AG04449 (cell line): ENCODE measurements at regions not wholly inside any gene's neighbourhood (a gene's known extent, or its start where the extent isn't known, plus 50 kb on each side); places are given as distances from the start of the nearest gene placed in this dataset.

Source experiments
- CTCF ChIA-PET: fragments of 350-600 bp; formaldehyde crosslinking; extraction: SDS; loops from one replicate; lab custom pipeline; 2021; ENCODE audit warnings: antibody characterized with exemption; lab: Yijun Ruan, JAX
- POLR2A ChIA-PET: fragments of 400-600, 350-600 bp; formaldehyde crosslinking; extraction: SDS; loops from one replicate; lab custom pipeline; 2020; ENCODE audit warnings: antibody characterized with exemption, inconsistent platforms; lab: Yijun Ruan, JAX
- DNase-seq: peaks from one replicate; pipeline ENCODE4 v3.0.0-alpha.2; 2010; ENCODE audit warnings: low read depth, low spot score
- H3K4me3 ChIP-seq: 2 replicates; pipeline ENCODE4 v1.5.1; 2011; ENCODE audit warnings: low read depth, mild to moderate bottlenecking, control low read depth, low read length
- TF ChIP-seq, protein P1 (sequence below): IDR thresholded peaks from one replicate; pipeline ENCODE4 v1.5.1; 2011; ENCODE audit warnings: mild to moderate bottlenecking, moderate library complexity, low read length, control low read depth, inconsistent platforms; ENCODE audit not compliant: insufficient read depth; ENCODE audit errors: missing control alignments

DNA sequence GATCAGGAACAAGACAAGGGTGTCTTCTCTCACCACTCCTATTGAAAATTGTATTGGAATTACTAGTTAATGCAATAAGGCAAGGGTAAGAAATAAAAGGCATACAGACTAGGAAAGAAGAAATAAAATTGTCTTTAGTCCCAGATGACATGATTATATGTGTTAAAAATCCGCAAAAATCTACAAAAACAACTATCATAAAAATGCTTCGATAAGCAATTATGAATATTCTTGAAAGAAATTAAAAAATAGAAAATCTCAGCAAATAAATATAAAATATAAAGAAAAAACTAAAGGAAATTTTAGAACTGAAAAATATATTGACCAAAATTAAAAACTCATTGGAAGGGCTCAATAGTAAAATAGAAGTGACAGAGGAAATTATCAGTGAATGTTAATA is 243.3 kb downstream of the ZNF674 start:
- TF ChIP-seq, protein P1, sequence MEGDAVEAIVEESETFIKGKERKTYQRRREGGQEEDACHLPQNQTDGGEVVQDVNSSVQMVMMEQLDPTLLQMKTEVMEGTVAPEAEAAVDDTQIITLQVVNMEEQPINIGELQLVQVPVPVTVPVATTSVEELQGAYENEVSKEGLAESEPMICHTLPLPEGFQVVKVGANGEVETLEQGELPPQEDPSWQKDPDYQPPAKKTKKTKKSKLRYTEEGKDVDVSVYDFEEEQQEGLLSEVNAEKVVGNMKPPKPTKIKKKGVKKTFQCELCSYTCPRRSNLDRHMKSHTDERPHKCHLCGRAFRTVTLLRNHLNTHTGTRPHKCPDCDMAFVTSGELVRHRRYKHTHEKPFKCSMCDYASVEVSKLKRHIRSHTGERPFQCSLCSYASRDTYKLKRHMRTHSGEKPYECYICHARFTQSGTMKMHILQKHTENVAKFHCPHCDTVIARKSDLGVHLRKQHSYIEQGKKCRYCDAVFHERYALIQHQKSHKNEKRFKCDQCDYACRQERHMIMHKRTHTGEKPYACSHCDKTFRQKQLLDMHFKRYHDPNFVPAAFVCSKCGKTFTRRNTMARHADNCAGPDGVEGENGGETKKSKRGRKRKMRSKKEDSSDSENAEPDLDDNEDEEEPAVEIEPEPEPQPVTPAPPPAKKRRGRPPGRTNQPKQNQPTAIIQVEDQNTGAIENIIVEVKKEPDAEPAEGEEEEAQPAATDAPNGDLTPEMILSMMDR, result no peak
- H3K4me3 ChIP-seq, result no peak overlapping the region
- ChIA-PET POLR2A (no interaction called here), CTCF (no interaction called here)
- DNase-seq, result no peak

DNA sequence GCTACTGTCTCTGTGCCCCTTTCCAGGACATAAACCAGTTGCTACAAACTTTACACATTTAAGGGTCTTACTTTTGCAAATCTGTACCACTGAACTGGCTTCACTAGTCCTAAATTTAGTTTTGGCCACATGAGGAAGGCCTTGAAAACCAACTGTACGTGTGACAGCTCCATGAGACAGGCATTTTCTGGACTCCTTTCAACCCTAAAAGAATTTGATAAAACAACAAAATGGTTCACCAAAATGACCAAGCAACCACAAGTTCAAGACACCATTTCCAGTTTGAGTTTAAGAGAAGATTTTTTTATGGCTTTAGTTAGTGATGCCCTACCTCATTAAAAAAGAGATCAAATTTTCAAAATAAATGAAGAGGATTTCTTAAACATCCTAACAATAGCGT is 246.4 kb downstream of the ZNF674 start:
- ChIA-PET POLR2A (interaction anchor here (0.7 kb wide), 1 partner anchor 44 kb away, joined by 3 read pairs; no protein-coding TSS in a partner anchor), CTCF (no interaction called here)
- H3K4me3 ChIP-seq, result no peak overlapping the region
- no peak for DNase-seq
- TF ChIP-seq, protein P1, result no peak

DNA sequence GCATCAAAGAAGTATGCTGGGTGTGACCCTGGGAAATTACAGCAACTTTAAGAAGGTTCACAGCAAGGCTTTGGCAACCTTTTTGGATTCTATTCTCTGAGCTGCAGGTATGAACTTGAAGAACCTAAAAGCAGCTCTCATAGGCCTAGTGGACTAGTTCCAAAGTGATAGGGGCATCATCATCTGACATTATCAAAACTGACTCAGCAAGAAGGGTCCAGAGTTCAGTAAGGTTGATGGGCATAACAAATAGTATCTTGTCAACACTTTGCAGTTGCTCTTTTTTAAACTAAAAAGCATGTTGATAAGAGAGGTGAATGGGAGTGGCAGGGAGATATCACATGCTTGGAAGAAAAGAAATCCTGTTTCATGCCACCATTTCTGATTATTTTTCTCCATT is 249.3 kb downstream of the ZNF674 start:
- H3K4me3 ChIP-seq, result no peak overlapping the region
- ChIA-PET POLR2A (no interaction called here), CTCF (no interaction called here)
- TF ChIP-seq, protein P1, result no peak
- DNase-seq, result no peak

DNA sequence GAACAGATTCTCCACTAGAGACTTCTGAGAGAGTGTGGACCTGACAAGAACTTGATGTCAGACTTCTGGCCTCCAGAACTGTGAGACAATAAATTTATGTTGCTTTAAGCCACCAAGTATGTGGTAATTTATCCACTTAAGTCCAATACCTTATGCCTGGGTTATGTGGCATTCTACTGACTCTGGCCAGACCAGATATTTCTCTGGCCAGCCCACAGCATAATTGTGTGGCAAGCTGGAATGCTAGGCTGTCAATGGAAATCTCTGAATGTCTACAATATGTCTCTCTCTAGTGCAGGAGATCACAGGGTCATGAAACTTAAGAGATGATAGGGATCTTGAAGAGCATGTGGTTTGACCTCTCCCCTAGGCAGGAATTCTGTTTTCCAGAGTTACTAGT is 251.0 kb downstream of the ZNF674 start:
- DNase-seq, result no peak
- no peak overlapping the region for H3K4me3 ChIP-seq
- CTCF ChIA-PET, result no interaction called here
- TF ChIP-seq, protein P1, result no peak
- POLR2A ChIA-PET, result no interaction called here

DNA sequence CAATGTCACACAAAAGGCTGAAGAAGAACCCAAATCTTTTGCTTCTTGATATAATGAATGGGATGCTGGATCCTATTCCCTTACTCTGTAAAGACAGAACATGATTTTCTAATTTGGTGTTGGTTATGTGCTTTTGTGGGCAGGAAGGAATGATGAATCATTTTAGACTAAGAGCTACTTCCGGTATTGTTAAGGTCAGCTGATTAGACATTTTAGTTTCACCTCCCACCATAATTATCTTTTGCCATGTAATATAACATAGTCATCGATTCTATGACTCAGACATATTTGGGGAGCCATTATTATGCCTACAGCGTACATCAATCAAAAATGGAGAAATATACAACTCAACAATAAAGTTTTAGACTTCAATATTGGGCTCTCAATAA is 265.3 kb downstream of the ZNF674 start:
- CTCF ChIA-PET, result interaction anchor here (0.8 kb wide), 1 partner anchor 463 kb away, joined by 3 read pairs; no protein-coding TSS in a partner anchor
- H3K4me3 ChIP-seq, result no peak overlapping the region
- TF ChIP-seq, protein P1, result no peak
- DNase-seq, result no peak
- POLR2A ChIA-PET, result no interaction called here

DNA sequence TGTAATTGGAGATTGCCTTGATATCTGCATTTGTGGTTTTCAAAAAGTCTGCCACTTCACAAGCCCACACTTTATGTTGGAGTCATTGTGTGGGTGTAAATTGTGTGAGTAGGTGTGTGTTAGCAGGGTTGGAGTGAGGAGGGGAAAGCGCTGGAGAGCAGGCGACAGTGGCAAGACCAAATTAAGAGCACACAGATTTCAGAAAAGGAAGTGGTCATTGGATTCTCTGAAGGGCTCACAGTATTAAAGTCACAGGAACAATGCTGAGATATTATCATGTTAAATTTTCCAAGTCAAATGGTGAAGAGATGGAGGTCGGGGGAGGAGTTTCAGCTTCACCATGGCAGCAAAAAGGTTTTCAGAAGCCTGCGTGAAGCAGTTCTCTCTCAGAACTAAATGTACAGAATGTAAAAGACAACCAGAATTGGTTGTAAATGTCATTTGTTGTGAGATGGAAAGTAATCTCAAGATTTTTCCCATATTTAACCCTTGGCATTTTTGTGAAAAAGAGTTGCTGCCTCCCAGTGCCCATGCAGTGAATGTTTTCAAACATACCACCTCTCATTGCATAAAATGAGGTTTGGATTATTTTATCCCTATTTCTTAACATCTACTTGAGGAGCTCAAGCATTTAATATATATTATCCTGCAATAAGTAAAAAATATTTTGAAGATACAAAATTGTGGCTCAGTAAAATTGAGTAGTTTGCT is 265.9 kb downstream of the ZNF674 start:
- ChIA-PET CTCF (interaction anchor here (0.8 kb wide), 1 partner anchor 463 kb away, joined by 3 read pairs; no protein-coding TSS in a partner anchor), POLR2A (interaction anchor here (0.5 kb wide), 1 partner anchor 435 kb away, joined by 3 read pairs; no protein-coding TSS in a partner anchor)
- no peak overlapping the region for H3K4me3 ChIP-seq
- TF ChIP-seq, protein P1, result no peak
- no peak for DNase-seq
